B cell (primary cell): ENCODE measurements at regions not wholly inside any gene's neighbourhood (a gene's known extent, or its start where the extent isn't known, plus 50 kb on each side); places are given as distances from the start of the nearest gene placed in this dataset.
A peak's percentile ranks its signal among the peaks of the same experiment; 100 is the strongest.

Experiments used
- ATAC-seq: fragments of 200-7000 bp; cut with Tn5 transposase; one replicate; pipeline ENCODE4 v1.10.0; 2021; ENCODE audit warnings: low read depth, mild to moderate bottlenecking, moderate number of reproducible peaks, moderate library complexity
- CTCF ChIA-PET: fragments of 350-600 bp; sonication (Branson Sonifier 250); formaldehyde crosslinking; loops from one replicate; lab custom pipeline; 2021; ENCODE audit warnings: antibody characterized with exemption, inconsistent platforms; lab: Charles Lee
- POLR2A ChIA-PET: fragments of 350-600 bp; sonication (Branson Sonifier 250); formaldehyde crosslinking; loops from one replicate; lab custom pipeline; 2021; ENCODE audit warnings: antibody characterized with exemption; lab: Charles Lee
- DNase-seq: peaks from one replicate; pipeline ENCODE4 v3.0.0; 2013
- H2AFZ ChIP-seq: 2 replicates; pipeline ENCODE4 v1.6.1; 2012; ENCODE audit warnings: mild to moderate bottlenecking, low read depth, low read length; ENCODE audit not compliant: insufficient read depth, poor library complexity, severe bottlenecking
- H3K27ac ChIP-seq, 2 donors: 1 replicate in 1 of 2; 2 replicates in 1 of 2; pipeline ENCODE4 v1.5.1; 2012 to 2013; ENCODE audit warnings: low read length in 2 of 2, mild to moderate bottlenecking in 2 of 2, moderate library complexity in 1 of 2
- H3K27me3 ChIP-seq, 4 experiments: fragments of 200-600 bp in 1 of 4; sonication (generic) in 1 of 4; replicated peaks in 1 of 4; 1 replicate in 2 of 4; 2 replicates in 2 of 4; pipeline versions ENCODE4 v1.6.1 to v1.7.0; 2013 to 2016; ENCODE audit warnings: low read length in 3 of 4, mild to moderate bottlenecking in 2 of 4, mixed read lengths in 1 of 4, moderate library complexity in 1 of 4; ENCODE audit not compliant: insufficient read depth in 4 of 4, control insufficient read depth in 3 of 4; ENCODE audit errors: control extremely low read depth in 1 of 4
- H3K36me3 ChIP-seq, 2 experiments: replicated peaks in 1 of 2; 1 replicate in 1 of 2; 2 replicates in 1 of 2; pipeline versions ENCODE4 v1.6.1 to v1.7.1; 2013; ENCODE audit warnings: low read length in 1 of 2; ENCODE audit not compliant: insufficient read depth in 2 of 2, control insufficient read depth in 1 of 2; ENCODE audit errors: control extremely low read depth in 1 of 2, extremely low read depth in 1 of 2
- H3K4me1 ChIP-seq, 2 donors: fragments of 200-600 bp in 1 of 2; sonication (generic) in 1 of 2; 1 replicate in 1 of 2; 2 replicates in 1 of 2; pipeline versions ENCODE4 v1.5.1 to v1.6.1; 2013 to 2017; ENCODE audit warnings: low read length in 2 of 2; ENCODE audit not compliant: control insufficient read depth in 2 of 2, insufficient read depth in 2 of 2
- H3K4me2 ChIP-seq: replicated peaks from 2 replicates; pipeline ENCODE3; 2012; ENCODE audit warnings: mild to moderate bottlenecking, low read depth, low read length; ENCODE audit not compliant: poor library complexity, severe bottlenecking
- H3K4me3 ChIP-seq, 5 experiments: fragments of 200-600 bp in 1 of 5; sonication (generic) in 1 of 5; 1 replicate in 3 of 5; 2 replicates in 2 of 5; pipeline versions ENCODE4 v1.5.1 to v1.7.0; 2011 to 2016; ENCODE audit warnings: low read length in 4 of 5, mild to moderate bottlenecking in 4 of 5, low read depth in 2 of 5, control low read depth in 1 of 5, moderate library complexity in 1 of 5; ENCODE audit not compliant: insufficient read depth in 1 of 5; ENCODE audit errors: control extremely low read depth in 1 of 5, extremely low read depth in 1 of 5
- H3K79me2 ChIP-seq: fragments of 200-600 bp; sonication (generic); one replicate; pipeline ENCODE4 v1.6.0; 2016; ENCODE audit warnings: low read length; ENCODE audit not compliant: control insufficient read depth, insufficient read depth
- H3K9ac ChIP-seq: fragments of 200-600 bp; sonication (generic); 2 replicates; pipeline ENCODE4 v1.6.1; 2017; ENCODE audit warnings: mild to moderate bottlenecking, low read length, moderate library complexity
- H3K9me3 ChIP-seq, 3 donors: one replicate each; pipeline versions ENCODE4 v1.6.1 to v1.7.1; 2013; ENCODE audit warnings: low read length in 2 of 3; ENCODE audit not compliant: control insufficient read depth in 2 of 3, insufficient read depth in 1 of 3; ENCODE audit errors: control extremely low read depth in 1 of 3
- H4K20me1 ChIP-seq: 2 replicates; pipeline ENCODE4 v1.6.0; 2012; ENCODE audit warnings: mild to moderate bottlenecking, low read length; ENCODE audit not compliant: insufficient read depth, control insufficient read depth, poor library complexity, severe bottlenecking
- H3K27ac Mint-ChIP-seq: one replicate; pipeline ENCODE4 v1.8.0; 2021; ENCODE audit warnings: mixed read lengths
- H3K27me3 Mint-ChIP-seq: one replicate; pipeline ENCODE4 v1.8.0; 2021; ENCODE audit warnings: mixed read lengths
- H3K4me1 Mint-ChIP-seq: one replicate; pipeline ENCODE4 v1.8.0; 2021; ENCODE audit warnings: mixed read lengths
- H3K4me3 Mint-ChIP-seq: one replicate; pipeline ENCODE4 v1.8.0; 2021; ENCODE audit warnings: mixed read lengths
- H3K9me3 Mint-ChIP-seq: one replicate; pipeline ENCODE4 v1.8.0; 2022; ENCODE audit warnings: mixed read lengths; ENCODE audit not compliant: insufficient read depth
- CTCF ChIP-seq: fragments of 200-600 bp; IDR thresholded peaks from one replicate; pipeline ENCODE4 v1.8.0; 2022; ENCODE audit warnings: antibody characterized with exemption, mild to moderate bottlenecking
- EZH2 ChIP-seq: IDR thresholded peaks from 2 replicates; pipeline ENCODE4 v1.6.1; 2012; ENCODE audit warnings: borderline replicate concordance, low read depth, mild to moderate bottlenecking, moderate library complexity, low read length; ENCODE audit not compliant: insufficient read depth, poor library complexity, severe bottlenecking
- WGBS: methylation state at CpG from one replicate; pipeline ENCODE4 v1.1.5; 2013; ENCODE audit warnings: missing lambda C conversion rate; ENCODE audit not compliant: insufficient coverage; 5-methylcytosine and 5-hydroxymethylcytosine counted together
- intact Hi-C: fragments of 100-400 bp; cut with micrococcal nuclease; formaldehyde crosslinking; loops from one replicate; pipeline ENCODE4 v1.10.0; 2022

- H3K27ac Mint-ChIP-seq: peak overlapping the region; percentile 12
- H2AFZ ChIP-seq: no peak overlapping the region
- H4K20me1 ChIP-seq: no peaks in the 10 kb centered on the region
- ChIA-PET CTCF (no interaction called here), POLR2A (no interaction called here)
- H3K9me3 Mint-ChIP-seq: peaks cover under 1% of the 10 kb centered on the region
- H3K4me3 ChIP-seq: no peak overlapping the region
- WGBS: 87% methylated on average over 3 of the region's 6 CpGs
- H3K79me2 ChIP-seq: no peaks in the 10 kb centered on the region
- no peak for TF ChIP-seq EZH2
- no peak for TF ChIP-seq CTCF
- peaks cover 44% of the 10 kb centered on the region for H3K4me1 Mint-ChIP-seq
- no peak overlapping the region for H3K4me3 Mint-ChIP-seq
- peaks cover 0 to 3% (median under 1%) of the 10 kb centered on the region in 3 donors for H3K9me3 ChIP-seq
- ATAC-seq (no peak), DNase-seq (no peak)
- no peak overlapping the region for H3K9ac ChIP-seq
- H3K27me3 ChIP-seq: peaks cover 0 to 3% (median 0%) of the 10 kb centered on the region in 4 experiments
- H3K4me2 ChIP-seq: no peak overlapping the region
- H3K27me3 Mint-ChIP-seq: no peaks in the 10 kb centered on the region
- intact Hi-C loops: no loop called here
- no peaks in the 10 kb centered on the region for H3K36me3 ChIP-seq
- no peak overlapping the region for H3K27ac ChIP-seq
- peaks cover 37 to 39% of the 10 kb centered on the region in 2 donors for H3K4me1 ChIP-seq
These were observed 53.6 kb upstream of the SIRPA start for GRCh38 chr20:1841554-1842140.

GRCh38 chr20:1840817-1841553, 54.2 kb upstream of the SIRPA start:
- 91% methylated on average over 4 of the region's 7 CpGs for WGBS
- H3K9me3 ChIP-seq: no peaks in the 10 kb centered on the region
- Mint-ChIP-seq H3K27me3 (no peaks in the 10 kb centered on the region), H3K9me3 (no peaks in the 10 kb centered on the region), H3K4me1 (peaks cover 38% of the 10 kb centered on the region), H3K4me3 (no peak overlapping the region), H3K27ac (no peak overlapping the region)
- no peak overlapping the region for H3K4me2 ChIP-seq
- POLR2A ChIA-PET: no interaction called here
- H3K9ac ChIP-seq: no peak overlapping the region
- CTCF ChIA-PET: no interaction called here
- DNase-seq (no peak), ATAC-seq (no peak)
- peaks cover 31 to 33% of the 10 kb centered on the region in 2 donors for H3K4me1 ChIP-seq
- H3K36me3 ChIP-seq: no peaks in the 10 kb centered on the region
- H4K20me1 ChIP-seq: no peaks in the 10 kb centered on the region
- TF ChIP-seq CTCF (no peak), EZH2 (no peak)
- no peak overlapping the region for H3K4me3 ChIP-seq
- no peaks in the 10 kb centered on the region for H3K79me2 ChIP-seq
- no peak overlapping the region for H3K27ac ChIP-seq
- H3K27me3 ChIP-seq: peaks cover 0 to 3% (median 0%) of the 10 kb centered on the region in 4 experiments
- H2AFZ ChIP-seq: no peak overlapping the region
- intact Hi-C loops: no loop called here
